Naive thymus-derived CD8-positive, alpha-beta T cell (primary cell): ENCODE measurements at regions not wholly inside any gene's neighbourhood (a gene's known extent, or its start where the extent isn't known, plus 50 kb on each side); places are given as distances from the start of the nearest gene placed in this dataset.
"Not testable (repeated sequence)": the region's sequence is repeated elsewhere in the genome, so short reads cannot be mapped to it uniquely, and the experiment has no call there.

ENCODE experiments used
- ATAC-seq, 2 donors: fragments of 150-1000 bp; cut with Tn5 transposase in 1 of 2; sonication (Bioruptor Pico), chemical (Tn5 transposase) in 1 of 2; 1 replicate in 1 of 2; 2 replicates in 1 of 2; pipeline ENCODE4 v1.10.0; 2021; ENCODE audit warnings: mild to moderate bottlenecking in 2 of 2, moderate library complexity in 2 of 2
- POLR2A ChIA-PET: fragments of 350-600 bp; sonication (Branson Sonifier 250); formaldehyde crosslinking; loops from one replicate; lab custom pipeline; 2021; ENCODE audit warnings: antibody characterized with exemption; lab: Charles Lee
- DNase-seq, 10 donors: peaks; one replicate each; pipeline versions ENCODE4 v3.0.0 to v3.0.0-alpha.2; 2020 to 2022
- H3K27ac Mint-ChIP-seq, 10 donors: one replicate each; pipeline ENCODE4 v1.8.0; 2020 to 2022; ENCODE audit warnings: mild to moderate bottlenecking in 10 of 10, mixed read lengths in 10 of 10, moderate library complexity in 4 of 10, inconsistent platforms in 1 of 10
- H3K27me3 Mint-ChIP-seq, 5 donors: one replicate each; pipeline ENCODE4 v1.8.0; 2021 to 2022; ENCODE audit warnings: mixed read lengths in 5 of 5
- H3K36me3 Mint-ChIP-seq, 3 donors: one replicate each; pipeline ENCODE4 v1.8.0; 2020 to 2022; ENCODE audit warnings: mixed read lengths in 3 of 3, mild to moderate bottlenecking in 2 of 3, inconsistent platforms in 1 of 3
- H3K4me1 Mint-ChIP-seq, 4 donors: one replicate each; pipeline ENCODE4 v1.8.0; 2021 to 2022; ENCODE audit warnings: mixed read lengths in 4 of 4
- H3K4me3 Mint-ChIP-seq, 10 donors: one replicate each; pipeline ENCODE4 v1.8.0; 2020 to 2022; ENCODE audit warnings: mild to moderate bottlenecking in 10 of 10, mixed read lengths in 10 of 10, moderate library complexity in 6 of 10, inconsistent platforms in 1 of 10
- H3K9me3 Mint-ChIP-seq, 9 donors: one replicate each; pipeline ENCODE4 v1.8.0; 2020 to 2022; ENCODE audit warnings: mixed read lengths in 9 of 9, mild to moderate bottlenecking in 3 of 9, inconsistent platforms in 1 of 9, moderate library complexity in 1 of 9

DNA sequence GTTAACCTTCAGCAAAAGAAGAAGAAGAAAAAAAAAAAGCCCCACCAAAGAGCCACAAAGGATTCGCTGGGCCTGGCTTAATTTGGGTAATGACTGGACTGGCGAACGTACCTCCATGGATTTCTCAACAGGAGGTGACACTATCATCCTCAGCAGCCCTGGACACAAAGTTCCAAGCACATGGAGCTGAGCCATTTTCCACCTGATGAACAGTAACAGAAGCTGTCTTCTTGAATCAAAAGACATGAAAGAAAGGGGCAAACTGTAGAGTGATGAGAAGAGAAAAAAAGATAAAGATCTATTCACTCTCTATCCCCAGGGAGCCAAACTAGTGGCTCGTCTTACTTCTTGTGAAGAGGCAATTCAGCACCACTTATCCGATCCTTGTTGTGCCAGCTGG, 150.2 kb upstream of the TRPM3 start:
- POLR2A ChIA-PET, result no interaction called here
- ATAC-seq (no peak), DNase-seq (no peak)
- Mint-ChIP-seq H3K36me3 (no peaks in the 10 kb centered on the region), H3K27ac (no peak overlapping the region), H3K4me3 (no peak overlapping the region), H3K27me3 (peaks cover 3 to 30% (median 7%) of the 10 kb centered on the region in 5 donors), H3K9me3 (no peaks in the 10 kb centered on the region), H3K4me1 (no peaks in the 10 kb centered on the region)

DNA sequence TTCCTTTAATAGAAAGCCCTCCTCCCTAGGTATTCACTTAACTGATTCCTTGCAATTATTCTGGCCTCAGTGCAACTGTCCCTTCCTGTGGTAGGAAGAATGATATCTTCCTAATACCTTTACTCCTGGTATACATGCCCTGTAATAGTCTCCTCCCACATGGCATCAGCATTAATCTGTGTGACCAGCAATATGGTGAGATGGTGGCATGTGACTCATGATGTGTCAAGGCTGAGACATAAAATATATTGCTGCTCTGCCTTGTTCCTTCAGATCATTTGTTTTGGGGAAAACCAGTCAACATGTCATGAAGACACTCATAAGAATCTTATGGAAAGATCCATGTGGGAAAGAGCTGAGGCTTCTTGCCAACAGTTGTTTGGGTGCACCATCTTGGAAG, 149.1 kb upstream of the TRPM3 start:
- Mint-ChIP-seq H3K9me3 (no peaks in the 10 kb centered on the region), H3K27me3 (peaks cover 3 to 23% (median 9%) of the 10 kb centered on the region in 5 donors), H3K4me3 (no peak overlapping the region), H3K4me1 (no peaks in the 10 kb centered on the region), H3K27ac (no peak overlapping the region), H3K36me3 (no peaks in the 10 kb centered on the region)
- no peak for ATAC-seq
- DNase-seq, result no peak
- POLR2A ChIA-PET, result no interaction called here

DNA sequence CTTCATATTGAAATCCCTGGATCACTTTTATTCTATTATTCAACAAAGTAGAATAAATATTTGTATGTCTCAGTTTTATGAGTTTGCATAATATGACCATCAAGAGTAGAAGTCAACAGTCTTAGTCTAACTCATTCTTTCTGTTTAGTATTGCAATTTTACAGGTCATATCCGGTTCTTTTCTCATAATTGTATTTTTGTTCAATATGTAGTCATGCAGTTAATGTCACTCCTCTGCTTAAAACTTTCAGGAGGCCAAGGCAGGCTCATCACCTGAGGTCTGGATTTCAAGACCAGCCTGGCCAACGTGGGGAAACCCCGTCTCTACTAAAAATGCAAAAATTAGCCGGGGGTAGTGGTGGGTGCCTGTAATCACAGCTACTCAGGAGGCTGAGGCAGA, 148.4 kb upstream of the TRPM3 start:
- no peaks in the 10 kb centered on the region for H3K36me3 Mint-ChIP-seq
- no peak overlapping the region for H3K27ac Mint-ChIP-seq
- peaks cover 3 to 18% (median 9%) of the 10 kb centered on the region in 5 donors for H3K27me3 Mint-ChIP-seq
- H3K4me1 Mint-ChIP-seq, result no peaks in the 10 kb centered on the region
- no peak overlapping the region for H3K4me3 Mint-ChIP-seq
- ATAC-seq (no peak), DNase-seq (no peak)
- POLR2A ChIA-PET, result no interaction called here
- H3K9me3 Mint-ChIP-seq, result no peaks in the 10 kb centered on the region

DNA sequence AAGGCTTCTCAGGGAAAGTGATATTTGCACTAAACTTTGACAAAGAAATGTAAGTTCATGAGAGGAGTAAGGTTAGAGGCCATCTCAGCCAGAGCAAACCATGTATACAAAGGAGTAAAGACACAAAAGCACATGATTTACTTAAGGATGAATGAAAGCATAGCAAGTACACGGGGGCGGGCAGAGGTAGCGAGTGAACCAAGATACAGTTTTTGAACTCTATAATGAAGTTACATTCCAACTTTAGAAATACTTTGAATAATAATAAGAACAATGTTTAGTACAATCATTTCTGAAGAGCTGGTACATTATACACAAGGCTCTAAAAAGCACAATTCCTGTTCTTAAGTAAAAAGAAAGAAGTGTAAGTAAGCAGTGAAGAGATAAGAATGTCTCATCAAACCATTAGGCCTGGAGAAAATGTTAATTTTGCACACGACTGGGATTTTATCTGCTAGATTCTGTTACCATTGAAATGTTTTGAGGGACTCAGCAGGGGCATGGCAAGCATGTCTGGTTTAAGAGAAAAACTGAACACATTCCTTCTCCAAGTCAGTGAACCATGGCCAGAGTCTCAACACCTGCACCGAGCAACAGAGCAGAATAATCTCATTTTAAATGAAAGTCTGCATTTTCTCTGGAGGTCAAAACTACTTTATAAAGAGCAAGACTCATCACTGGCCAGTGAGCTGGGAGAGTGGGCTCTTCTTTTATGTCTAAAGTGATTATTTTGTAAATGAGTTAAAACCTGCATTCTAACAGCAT, 147.6 kb upstream of the TRPM3 start:
- Mint-ChIP-seq H3K4me1 (no peaks in the 10 kb centered on the region), H3K27ac (no peak overlapping the region), H3K4me3 (no peak overlapping the region), H3K9me3 (no peaks in the 10 kb centered on the region), H3K36me3 (no peaks in the 10 kb centered on the region), H3K27me3 (peaks cover 4 to 23% (median 10%) of the 10 kb centered on the region in 5 donors)
- POLR2A ChIA-PET, result no interaction called here
- DNase-seq, result no peak
- no peak for ATAC-seq

DNA sequence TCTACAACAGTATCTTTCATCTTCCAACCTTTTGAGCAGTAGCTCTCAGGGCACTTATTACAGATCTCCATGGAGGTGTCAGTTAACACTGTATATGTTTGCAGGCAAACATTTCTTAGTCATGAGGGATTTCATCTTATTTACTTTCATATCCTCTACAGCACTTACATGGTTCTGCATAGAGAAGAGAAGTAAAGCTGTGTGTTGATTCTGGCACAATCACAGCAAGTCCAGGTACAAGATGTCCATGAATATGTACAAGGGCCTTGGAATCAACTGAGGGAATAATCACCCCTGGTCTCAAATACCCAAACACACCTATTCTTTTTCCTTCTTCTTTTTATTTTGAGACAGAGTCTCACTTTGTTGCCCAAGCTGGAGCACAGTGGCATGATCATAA, 142.0 kb upstream of the TRPM3 start:
- H3K36me3 Mint-ChIP-seq, result no peaks in the 10 kb centered on the region
- peaks cover 2 to 31% (median 10%) of the 10 kb centered on the region in 5 donors for H3K27me3 Mint-ChIP-seq
- H3K4me3 Mint-ChIP-seq, result no peak overlapping the region
- peaks cover 0 to 25% (median 6%) of the 10 kb centered on the region in 9 donors for H3K9me3 Mint-ChIP-seq
- H3K4me1 Mint-ChIP-seq, result no peaks in the 10 kb centered on the region
- POLR2A ChIA-PET, result no interaction called here
- no peak for ATAC-seq
- DNase-seq, result no peak
- H3K27ac Mint-ChIP-seq, result no peak overlapping the region

DNA sequence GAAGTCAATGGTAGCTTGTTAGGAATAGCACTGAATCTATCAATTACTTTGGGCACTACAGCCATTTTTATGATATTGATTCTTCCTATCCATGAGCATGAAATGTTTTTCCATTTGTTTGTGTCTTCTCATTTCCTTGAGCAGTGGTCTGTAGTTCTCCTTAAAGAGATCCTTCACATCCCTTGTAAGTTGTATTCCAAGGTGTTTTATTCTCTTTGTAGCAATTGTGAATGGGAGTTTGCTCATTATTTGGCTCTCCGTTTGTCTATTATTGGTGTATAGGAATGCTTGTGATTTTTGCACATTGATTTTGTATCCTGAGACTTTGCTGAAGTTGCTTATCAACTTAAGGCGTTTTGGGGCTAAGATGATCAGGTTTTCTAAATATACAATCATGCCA, 139.0 kb upstream of the TRPM3 start:
- DNase-seq, H3K4me3 Mint-ChIP-seq, H3K4me1 Mint-ChIP-seq, ATAC-seq, H3K27ac Mint-ChIP-seq, H3K36me3 Mint-ChIP-seq, POLR2A ChIA-PET: not testable (repeated sequence)
- Mint-ChIP-seq H3K9me3 (peaks cover 0 to 25% (median 6%) of the 10 kb centered on the region in 9 donors), H3K27me3 (peaks cover 0 to 19% (median 3%) of the 10 kb centered on the region in 5 donors)

DNA sequence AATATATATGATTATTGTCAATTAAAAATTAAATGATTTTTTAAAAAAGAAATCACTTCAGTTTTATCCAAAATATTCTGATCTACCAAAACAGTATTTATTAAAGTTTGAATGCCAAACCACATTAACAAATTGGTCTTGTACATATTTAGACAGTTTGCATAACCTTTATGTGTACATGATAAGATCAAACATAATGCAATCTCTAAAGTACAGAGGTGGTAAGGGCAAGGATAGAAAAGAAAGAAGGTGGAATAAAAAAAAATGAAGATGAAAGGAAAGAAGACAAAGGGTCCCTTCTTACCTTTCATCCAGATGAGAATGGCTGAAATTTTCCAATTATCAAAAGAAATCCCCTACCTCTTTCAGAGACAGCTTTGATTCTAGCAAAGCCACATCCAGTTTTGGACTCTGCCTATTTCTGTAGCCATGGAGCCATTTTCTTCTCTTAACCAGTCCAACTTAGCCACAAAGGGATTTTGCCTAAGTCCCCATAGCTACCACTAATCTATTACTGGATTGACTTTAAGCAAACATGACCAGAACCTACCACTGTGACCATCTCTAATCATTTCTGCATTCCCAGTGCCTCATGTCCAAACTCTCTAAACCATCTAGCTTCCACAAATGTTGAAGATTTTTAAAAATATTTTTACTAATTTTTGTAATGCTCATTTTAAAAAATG, 133.3 kb upstream of the TRPM3 start:
- H3K36me3 Mint-ChIP-seq, result no peaks in the 10 kb centered on the region
- POLR2A ChIA-PET, result no interaction called here

DNA sequence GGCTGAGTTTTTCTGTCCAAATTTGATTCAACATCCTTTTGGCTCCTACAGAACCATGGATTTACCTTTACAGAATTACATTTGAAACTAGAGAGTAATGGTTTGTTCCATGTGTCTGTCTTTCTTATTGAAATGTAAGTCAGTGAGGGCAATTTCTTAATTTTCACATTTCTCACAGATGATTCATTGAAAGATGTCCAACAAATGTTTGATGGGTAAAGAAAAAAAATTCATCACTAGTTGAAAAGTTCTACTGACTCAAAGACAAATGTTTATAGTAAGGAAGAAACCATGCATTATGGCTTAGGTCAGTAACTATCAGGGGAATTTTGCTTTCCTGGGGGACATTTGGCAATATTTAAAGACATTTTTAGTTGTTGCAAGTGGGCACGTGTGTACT, 131.6 kb upstream of the TRPM3 start:
- no peaks in the 10 kb centered on the region for H3K36me3 Mint-ChIP-seq
- H3K4me1 Mint-ChIP-seq, result peaks cover 0 to 1% (median 0%) of the 10 kb centered on the region in 4 donors
- peaks cover 0 to 8% (median 4%) of the 10 kb centered on the region in 5 donors for H3K27me3 Mint-ChIP-seq
- no peak for ATAC-seq
- no peak for DNase-seq
- H3K9me3 Mint-ChIP-seq, result peaks cover 0 to 2% (median 0%) of the 10 kb centered on the region in 9 donors
- no peak overlapping the region for H3K4me3 Mint-ChIP-seq
- POLR2A ChIA-PET, result no interaction called here
- no peak overlapping the region for H3K27ac Mint-ChIP-seq

More for the DNA sequence above, 133.3 kb upstream of the TRPM3 start:
- Mint-ChIP-seq H3K27me3 (peaks cover 0 to 8% (median 4%) of the 10 kb centered on the region in 5 donors), H3K27ac (no peak overlapping the region), H3K9me3 (peaks cover 0 to 8% (median 0%) of the 10 kb centered on the region in 9 donors), H3K4me1 (no peaks in the 10 kb centered on the region), H3K4me3 (no peak overlapping the region)
- DNase-seq (no peak), ATAC-seq (no peak)

DNA sequence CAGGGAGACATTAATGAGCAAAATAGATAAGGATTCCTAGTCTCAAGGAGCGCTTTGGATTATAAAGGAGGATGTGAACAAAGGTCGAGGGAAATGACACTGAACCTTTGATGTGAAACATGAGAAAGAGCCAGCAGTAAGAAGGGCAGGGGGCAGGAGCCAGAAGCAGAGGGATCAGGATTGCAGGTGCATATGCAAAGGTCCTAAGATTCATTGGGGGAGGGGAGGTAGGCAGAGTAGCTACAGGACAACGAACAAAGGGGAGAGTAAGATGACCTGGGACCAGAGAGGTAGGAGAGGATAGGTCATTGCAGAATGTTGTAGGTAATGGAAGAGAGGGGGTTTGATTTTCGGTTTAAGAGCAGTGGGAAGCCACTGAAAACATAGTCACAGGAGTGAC, 129.2 kb upstream of the TRPM3 start:
- Mint-ChIP-seq H3K4me3 (no peak overlapping the region), H3K9me3 (peaks cover 0 to 2% (median 0%) of the 10 kb centered on the region in 9 donors), H3K27ac (no peak overlapping the region), H3K4me1 (peaks cover 0 to 1% (median 0%) of the 10 kb centered on the region in 4 donors), H3K36me3 (no peaks in the 10 kb centered on the region), H3K27me3 (peaks cover 0 to 10% (median 6%) of the 10 kb centered on the region in 5 donors)
- ATAC-seq, result no peak
- POLR2A ChIA-PET, result no interaction called here
- no peak for DNase-seq

DNA sequence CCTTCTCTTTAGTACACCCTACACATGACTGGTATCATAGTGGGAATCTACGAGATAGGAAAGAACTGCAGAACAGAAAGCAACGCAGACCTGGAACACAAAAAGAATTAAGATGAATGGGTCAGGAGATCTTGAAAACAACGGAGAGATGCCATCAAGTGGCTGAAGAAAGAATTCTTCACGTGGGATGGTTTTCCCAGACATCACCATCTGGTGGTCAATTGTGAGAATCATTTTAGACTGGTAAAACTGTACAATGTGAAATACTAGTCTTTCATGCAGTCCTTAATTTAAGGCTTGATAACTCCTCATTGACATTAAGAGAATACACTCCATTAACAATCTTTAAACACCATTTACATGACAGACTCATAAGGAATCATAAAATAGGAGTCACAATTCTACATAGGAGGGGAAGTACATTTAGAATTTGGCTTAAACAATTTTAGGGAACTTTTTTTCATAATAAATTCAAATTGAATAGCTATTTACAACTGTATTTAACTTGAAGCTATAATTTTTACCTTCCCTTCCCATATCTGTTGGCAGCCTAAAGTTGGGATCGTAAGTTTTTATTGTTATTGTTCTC, 128.4 kb upstream of the TRPM3 start:
- H3K4me3 Mint-ChIP-seq, result no peak overlapping the region
- DNase-seq, result peak in 3 of 10 donors; percentile 0 to 10 (median 6)

DNA sequence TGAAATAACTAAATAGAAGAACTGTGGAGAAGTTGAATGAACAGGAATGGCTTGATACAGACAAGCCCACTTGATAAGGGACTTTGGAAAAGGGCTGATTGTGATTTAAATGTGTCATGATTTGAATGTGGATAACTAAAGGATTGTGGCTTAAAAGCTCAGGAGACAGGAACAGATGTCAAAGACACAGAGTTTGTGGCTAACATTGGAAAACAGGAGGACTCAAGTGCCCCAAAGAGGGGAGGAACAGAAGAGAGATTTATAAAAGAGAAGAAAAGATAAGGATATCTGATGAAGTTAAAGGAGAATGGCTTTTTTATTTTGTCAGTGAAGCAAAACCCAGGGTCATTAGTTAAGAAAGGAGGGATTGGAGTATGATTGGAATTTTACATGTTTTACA, 124.2 kb upstream of the TRPM3 start:
- no peaks in the 10 kb centered on the region for H3K9me3 Mint-ChIP-seq
- POLR2A ChIA-PET, result no interaction called here
- no peak overlapping the region for H3K27ac Mint-ChIP-seq
- H3K4me1 Mint-ChIP-seq, result peaks cover 0 to 1% (median 0%) of the 10 kb centered on the region in 4 donors
- H3K27me3 Mint-ChIP-seq, result peaks cover 4 to 23% (median 11%) of the 10 kb centered on the region in 5 donors
- no peak overlapping the region for H3K4me3 Mint-ChIP-seq
- H3K36me3 Mint-ChIP-seq, result no peaks in the 10 kb centered on the region
- ATAC-seq (no peak), DNase-seq (no peak)

More for the DNA sequence above, 128.4 kb upstream of the TRPM3 start:
- H3K4me1 Mint-ChIP-seq, result peaks cover 0 to 1% (median 0%) of the 10 kb centered on the region in 4 donors
- H3K27me3 Mint-ChIP-seq, result peaks cover 2 to 13% (median 6%) of the 10 kb centered on the region in 5 donors
- no peaks in the 10 kb centered on the region for H3K36me3 Mint-ChIP-seq
- POLR2A ChIA-PET, result no interaction called here
- H3K27ac Mint-ChIP-seq, result no peak overlapping the region
- no peak for ATAC-seq
- peaks cover 0 to 2% (median 0%) of the 10 kb centered on the region in 9 donors for H3K9me3 Mint-ChIP-seq

DNA sequence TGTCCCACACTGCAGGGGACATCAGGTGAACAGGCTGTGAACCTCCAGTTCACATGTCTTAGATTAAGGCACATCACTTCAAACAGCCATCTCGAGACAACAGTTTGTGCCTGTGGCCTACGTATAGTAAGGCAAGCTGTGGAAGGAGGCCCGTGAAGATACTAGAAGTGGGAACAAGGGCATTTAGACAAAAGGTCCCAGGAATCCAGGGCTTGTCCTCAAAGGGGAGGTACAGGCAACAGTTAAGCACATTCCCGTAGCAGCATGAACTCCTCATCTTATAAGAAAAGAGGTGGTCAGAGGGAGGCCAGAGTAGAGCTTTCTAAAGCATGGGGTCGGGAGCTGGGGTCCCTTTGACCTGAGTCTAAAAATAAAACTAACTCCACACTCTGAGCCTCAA, 122.5 kb upstream of the TRPM3 start:
- POLR2A ChIA-PET, result no interaction called here

DNA sequence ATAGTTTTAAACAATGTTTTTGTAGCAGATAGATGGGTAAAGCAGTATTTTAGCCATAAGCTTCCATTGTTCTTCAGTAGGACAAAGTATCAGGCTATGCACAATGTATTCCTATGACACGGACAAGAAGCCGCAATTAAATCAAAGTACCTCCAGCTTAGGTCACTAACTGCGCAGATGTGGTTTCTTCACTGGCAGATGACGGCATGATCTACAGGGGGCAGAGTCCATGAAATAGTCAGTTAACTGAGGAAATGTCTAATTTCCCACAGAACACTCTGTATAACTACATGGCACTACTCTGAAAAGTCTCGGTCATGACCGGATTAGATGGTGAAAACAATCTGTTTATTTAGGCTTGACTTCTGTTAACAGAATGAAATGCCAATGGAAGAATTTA, 120.7 kb upstream of the TRPM3 start:
- ATAC-seq, result no peak
- H3K36me3 Mint-ChIP-seq, result no peaks in the 10 kb centered on the region
- no peak overlapping the region for H3K4me3 Mint-ChIP-seq
- DNase-seq, result no peak
- H3K9me3 Mint-ChIP-seq, result no peaks in the 10 kb centered on the region
- no peak overlapping the region for H3K27ac Mint-ChIP-seq
- peaks cover 4 to 23% (median 9%) of the 10 kb centered on the region in 5 donors for H3K27me3 Mint-ChIP-seq
- no peaks in the 10 kb centered on the region for H3K4me1 Mint-ChIP-seq
- POLR2A ChIA-PET, result no interaction called here

More for the DNA sequence above, 122.5 kb upstream of the TRPM3 start:
- Mint-ChIP-seq H3K27me3 (peaks cover 4 to 23% (median 9%) of the 10 kb centered on the region in 5 donors), H3K4me1 (no peaks in the 10 kb centered on the region), H3K27ac (peak overlapping the region in 1 of 10 donors; percentile 74), H3K36me3 (no peaks in the 10 kb centered on the region), H3K4me3 (no peak overlapping the region), H3K9me3 (no peaks in the 10 kb centered on the region)
- DNase-seq (no peak), ATAC-seq (no peak)
